Panc1 (cell line): ENCODE measurements at regions not wholly inside any gene's neighbourhood (a gene's known extent, or its start where the extent isn't known, plus 50 kb on each side); places are given as distances from the start of the nearest gene placed in this dataset.

Experiments used
- POLR2AphosphoS5 ChIP-seq: IDR thresholded peaks from 2 replicates; pipeline ENCODE4 v1.6.1; 2012; ENCODE audit warnings: mild to moderate bottlenecking, low read depth, low read length, moderate library complexity
- SIN3A ChIP-seq: IDR thresholded peaks from 2 replicates; pipeline ENCODE4 v1.6.1; 2012; ENCODE audit warnings: low read depth, mild to moderate bottlenecking, low read length, moderate library complexity, borderline replicate concordance; ENCODE audit not compliant: insufficient read depth
- TCF7L2 ChIP-seq: IDR thresholded peaks from 2 replicates; pipeline ENCODE4 v1.6.1; 2011; ENCODE audit warnings: mild to moderate bottlenecking, low read depth, low read length, inconsistent platforms
- TF ChIP-seq, protein P1 (sequence below): fragments of 450-650 bp; IDR thresholded peaks from 2 replicates; pipeline ENCODE4 v1.5.1; 2017; ENCODE audit warnings: mild to moderate bottlenecking

DNA sequence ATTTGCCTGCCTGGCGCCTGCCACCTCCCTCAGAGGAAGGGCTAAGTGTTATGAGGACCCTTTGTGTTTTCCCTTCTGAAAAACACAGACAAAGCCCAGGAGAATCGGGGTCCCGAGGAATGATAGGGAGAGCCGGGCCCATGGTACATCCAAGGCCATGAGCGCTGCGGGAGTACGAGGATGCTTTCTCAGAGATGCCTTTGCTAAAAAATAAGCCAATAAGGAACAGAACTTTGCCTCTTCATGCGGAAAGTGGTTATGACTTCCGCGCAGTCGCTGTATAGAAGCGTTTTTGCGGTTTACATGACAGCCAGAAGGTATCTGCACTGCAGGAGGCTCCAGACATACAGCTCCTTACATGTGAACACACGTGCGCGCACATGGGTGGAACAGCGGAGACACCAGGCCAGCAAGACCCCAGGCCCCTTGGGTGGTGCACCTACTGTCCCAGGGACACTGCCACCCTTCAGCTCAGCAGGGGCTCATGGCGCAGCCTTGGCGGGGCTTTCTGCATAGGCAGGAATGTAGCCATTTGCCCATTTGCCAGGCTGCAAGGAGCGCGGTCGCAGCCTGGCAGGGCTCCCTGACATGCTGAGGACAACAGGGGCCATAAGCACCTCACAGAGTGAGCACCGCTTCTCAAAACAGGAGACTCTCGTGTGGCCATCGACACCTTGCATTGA is 252.4 kb upstream of the SALL3 start:
- TF ChIP-seq, protein P1, sequence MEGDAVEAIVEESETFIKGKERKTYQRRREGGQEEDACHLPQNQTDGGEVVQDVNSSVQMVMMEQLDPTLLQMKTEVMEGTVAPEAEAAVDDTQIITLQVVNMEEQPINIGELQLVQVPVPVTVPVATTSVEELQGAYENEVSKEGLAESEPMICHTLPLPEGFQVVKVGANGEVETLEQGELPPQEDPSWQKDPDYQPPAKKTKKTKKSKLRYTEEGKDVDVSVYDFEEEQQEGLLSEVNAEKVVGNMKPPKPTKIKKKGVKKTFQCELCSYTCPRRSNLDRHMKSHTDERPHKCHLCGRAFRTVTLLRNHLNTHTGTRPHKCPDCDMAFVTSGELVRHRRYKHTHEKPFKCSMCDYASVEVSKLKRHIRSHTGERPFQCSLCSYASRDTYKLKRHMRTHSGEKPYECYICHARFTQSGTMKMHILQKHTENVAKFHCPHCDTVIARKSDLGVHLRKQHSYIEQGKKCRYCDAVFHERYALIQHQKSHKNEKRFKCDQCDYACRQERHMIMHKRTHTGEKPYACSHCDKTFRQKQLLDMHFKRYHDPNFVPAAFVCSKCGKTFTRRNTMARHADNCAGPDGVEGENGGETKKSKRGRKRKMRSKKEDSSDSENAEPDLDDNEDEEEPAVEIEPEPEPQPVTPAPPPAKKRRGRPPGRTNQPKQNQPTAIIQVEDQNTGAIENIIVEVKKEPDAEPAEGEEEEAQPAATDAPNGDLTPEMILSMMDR: no peak
- TF ChIP-seq POLR2AphosphoS5: no peak
- TF ChIP-seq TCF7L2: no peak
- TF ChIP-seq SIN3A: no peak
